HG02938 (cell line): ENCODE measurements at regions not wholly inside any gene's neighbourhood (a gene's known extent, or its start where the extent isn't known, plus 50 kb on each side); places are given as distances from the start of the nearest gene placed in this dataset.

ENCODE experiments used
- ATAC-seq: cut with Tn5 transposase; IDR thresholded peaks from one replicate; pipeline ENCODE4 v1.9.1; 2021; ENCODE audit warnings: mild to moderate bottlenecking, moderate library complexity; ENCODE audit not compliant: unreplicated experiment

DNA sequence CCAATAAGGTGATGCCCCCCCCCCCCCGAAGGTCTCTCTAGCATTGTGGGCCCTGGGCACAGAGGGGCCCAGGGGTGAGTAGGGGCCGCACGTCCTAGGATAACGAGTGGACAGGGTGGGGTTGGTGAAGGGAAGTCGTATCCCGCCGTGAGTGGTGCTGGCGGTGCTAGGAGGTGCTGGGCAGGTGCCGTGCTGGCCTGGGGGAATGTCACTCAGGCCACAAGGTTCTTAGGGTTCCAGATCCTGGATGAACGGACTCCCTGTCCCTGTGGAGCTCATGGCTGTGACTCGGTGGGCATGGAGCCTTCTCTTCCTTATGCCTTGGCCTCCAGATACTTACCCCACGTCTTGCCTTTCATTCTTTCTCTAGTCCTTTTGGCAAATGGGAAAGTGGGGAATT, 157.4 kb upstream of the SOX1 start:
- no peak for ATAC-seq

GRCh38 chr13:111909971-111910671, 156.8 kb upstream of the SOX1 start:
- no peak for ATAC-seq

DNA sequence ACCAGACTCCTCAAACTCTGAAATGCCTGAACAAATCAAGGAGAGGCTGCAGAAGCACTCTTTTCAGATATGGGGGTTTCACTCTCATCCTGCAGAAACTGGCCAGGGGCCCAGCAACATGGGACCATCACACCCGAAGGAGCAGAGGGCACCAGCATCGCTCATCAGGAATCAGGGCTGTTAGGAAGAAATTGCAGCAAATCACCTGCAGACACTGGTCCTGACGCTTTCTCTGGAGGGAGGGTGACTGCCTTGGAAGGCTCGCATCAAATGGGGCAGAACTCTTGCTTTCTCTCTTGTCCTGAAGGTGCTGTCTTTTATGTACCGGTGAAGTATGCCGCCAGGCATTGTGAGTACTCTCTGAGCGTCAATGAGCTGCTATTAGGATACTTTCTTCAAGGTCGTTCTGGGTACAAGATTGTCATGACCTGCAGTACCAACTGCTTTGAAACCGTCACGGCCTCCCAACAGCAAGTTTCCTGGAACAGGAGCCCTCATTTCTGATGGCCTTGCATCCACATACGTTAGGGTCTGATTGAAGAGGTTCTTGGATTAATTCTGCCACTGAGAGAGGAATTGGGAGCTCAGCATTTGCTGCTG, 155.7 kb upstream of the SOX1 start:
- ATAC-seq: no peak

DNA sequence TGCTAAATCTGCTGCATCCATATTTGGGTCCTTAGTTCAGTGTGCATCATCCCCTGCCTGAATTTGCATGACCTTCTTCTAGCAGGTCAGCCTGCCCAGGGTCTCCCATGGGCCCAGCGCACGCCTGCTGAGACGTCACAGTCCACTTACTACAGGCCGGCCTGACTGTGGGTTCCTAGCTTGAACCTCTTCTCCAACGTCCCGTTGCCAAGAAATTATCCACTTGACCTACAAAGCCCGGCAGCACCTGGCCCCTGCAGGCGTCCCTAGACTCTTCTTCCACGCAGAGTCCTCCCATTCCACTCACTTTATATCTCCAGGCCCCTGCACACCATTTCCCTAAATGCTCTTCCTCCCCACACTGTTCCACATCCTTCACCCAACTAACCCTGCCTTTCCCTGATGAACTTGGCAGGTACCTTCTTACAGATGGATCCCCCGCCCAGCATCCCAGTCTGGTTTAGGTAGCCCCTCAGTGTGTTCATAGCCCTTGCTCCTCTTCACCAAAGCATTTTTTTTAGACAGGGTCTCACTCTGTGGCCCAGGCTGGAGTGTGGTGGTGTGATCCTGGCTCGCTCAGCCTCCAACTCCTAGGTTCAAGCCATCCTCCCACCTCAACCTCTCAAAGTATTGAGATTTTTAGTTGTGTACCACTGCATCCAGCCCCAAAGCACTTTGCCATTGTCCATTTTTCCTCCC, 155.0 kb upstream of the SOX1 start:
- ATAC-seq: no peak

DNA sequence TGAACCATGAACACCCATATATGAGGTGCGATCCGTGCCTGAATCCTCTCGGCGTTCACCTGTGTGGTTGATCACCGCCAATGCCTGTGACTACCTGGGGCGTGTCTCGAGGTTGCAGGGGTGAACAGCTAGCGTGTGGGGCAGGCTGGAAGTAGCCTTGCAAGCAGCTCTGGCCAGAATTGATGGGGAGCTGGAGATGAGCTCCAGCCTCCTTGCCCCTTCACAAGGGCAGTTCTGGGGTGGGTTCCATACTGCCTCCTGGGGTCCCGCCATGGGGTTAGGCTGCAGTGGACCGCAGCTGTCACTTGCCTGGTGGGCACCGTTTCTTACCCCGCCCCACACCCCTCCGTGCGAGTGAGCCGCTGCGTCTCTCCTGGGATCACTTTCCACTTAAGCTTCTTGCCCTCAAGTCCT, 154.5 kb upstream of the SOX1 start:
- ATAC-seq: no peak

DNA sequence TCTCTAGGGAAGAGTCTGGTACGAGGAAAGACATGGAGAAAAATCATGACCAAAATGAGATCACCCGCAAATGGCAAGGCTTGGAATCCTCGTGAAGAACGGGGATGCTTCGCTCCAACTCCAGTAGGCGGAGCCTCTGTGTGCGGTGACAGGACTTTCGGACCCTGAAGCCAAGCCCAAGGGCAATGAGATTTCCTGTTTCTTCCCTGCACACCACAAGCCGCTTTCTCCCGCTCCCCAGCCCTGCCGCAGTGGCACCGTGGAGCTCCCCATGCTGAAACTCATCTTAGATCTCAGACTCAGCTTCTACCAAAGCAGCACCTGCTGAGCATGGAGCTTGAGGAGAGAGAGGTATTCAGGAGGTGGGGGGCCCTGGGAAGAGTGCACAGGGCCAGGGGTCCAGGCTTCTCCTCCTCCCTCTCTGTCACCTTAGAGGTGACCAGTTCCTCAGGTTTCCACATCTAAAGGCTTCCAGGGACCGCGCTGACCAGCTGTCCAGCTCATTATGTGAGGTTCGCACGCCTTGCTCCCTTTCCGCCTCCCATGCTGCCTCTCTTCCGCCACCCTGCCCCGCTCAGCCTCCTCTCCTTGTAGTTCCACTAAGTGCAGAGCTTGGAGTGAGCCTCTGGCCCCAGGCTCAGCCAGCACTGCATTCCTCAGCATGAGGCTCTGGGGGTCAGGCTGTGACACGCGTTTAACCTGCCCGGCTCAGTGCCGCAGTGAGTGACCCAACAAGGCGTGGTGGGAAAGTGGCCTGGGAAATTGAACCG, 153.8 kb upstream of the SOX1 start:
- no peak for ATAC-seq

GRCh38 chr13:111913761-111914140, 153.2 kb upstream of the SOX1 start:
- ATAC-seq: no peak

DNA sequence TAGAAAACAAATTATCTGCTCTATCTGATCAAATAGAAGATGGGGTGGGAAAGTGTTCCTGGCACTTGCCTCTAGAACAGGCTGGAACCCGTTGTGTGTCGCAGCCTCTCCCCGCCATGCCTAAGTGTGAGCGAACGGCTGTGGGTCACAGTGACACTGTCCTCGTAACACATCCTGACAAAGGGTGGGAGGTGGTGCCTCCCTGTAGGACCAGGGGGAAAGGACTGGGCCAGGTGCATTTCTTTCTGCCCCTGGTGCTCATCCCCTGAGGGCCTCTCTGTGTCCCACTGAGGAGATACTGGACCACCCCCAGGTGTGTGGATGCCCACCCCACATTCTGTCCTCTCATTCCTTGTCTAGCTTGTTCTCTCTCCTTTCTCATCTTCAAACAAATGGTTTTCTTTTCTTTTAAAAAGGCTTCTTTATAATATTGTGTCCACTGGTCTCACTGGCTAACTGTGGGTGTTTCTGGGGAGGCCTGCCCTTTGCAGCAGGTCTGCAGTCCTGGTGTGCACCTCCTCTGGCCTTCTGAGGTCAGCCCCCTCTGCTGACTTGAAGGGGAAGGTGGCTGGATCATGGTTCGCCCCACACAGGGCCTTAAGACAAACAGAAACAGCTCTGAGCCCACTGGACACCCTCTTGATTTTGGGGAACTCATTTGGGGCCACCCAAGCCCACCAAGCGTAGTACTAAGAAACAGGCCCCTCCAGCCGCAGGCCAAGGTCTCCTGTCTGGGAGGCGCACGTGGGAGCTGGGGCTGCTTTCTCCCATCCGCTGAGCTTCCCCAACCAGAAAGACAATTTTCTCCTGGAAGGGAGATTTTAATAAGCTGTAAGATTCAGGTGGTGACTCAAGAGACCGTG, 152.5 kb upstream of the SOX1 start:
- ATAC-seq: no peak

DNA sequence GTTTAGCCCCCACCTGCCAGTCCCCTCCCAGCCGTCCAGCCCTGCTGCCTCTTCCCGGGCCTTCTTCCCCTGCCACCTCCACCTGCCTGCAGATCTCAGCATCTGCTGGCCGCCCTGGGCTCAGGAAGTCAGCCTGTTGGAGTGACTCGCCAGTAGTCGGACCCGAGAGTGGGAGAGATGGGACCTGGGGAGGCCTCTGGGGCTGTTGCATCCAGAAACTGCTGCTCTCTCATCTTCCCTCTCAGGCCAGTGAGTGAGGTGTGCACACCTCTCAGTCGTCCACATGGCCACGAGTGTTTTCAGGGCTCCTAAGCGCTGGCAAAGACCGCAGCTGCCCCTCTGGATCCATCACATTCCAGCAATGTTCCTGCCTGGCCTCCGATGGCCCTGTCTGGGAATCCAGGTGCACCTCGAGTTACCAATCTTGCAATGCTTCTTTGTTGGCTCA, 151.8 kb upstream of the SOX1 start:
- ATAC-seq: no peak

DNA sequence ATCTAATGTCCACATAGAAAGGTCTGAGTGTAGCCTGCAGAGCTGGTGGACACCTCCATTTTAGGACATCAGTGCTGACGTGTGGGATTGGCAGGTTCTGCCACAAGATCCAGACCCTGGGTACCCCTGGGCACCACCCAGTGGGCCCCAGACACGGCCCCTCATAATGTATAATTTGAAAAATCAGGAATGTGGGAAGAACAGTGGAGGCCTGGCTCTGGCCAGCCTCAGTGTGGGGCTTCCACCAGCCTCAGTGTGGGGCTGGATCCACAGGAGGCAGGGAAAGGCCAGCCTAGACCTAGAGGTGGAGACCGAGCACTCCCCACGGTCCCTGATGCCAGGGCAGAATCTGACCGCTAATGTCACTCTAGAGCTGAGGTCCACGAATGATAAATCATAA, 150.7 kb upstream of the SOX1 start:
- no peak for ATAC-seq

DNA sequence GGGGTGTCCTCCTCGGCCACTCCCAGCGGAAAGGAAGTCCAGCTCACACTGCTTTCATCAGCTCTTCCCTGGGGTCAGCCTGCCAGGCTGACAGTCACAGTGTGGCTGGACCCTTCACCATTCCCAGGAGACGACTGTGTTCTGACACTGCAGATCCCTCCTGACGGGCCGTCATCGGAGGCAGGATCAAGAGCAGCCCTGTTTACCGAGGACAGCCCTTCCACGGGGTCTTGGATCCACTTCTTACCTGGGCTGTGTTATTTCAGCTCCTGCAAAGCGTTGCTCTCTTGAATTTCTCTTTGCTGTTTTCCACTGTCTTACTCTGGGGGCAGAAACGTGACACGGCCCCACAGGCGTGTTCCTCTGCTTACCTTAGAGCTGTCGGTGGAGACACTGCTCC, 149.9 kb upstream of the SOX1 start:
- no peak for ATAC-seq

DNA sequence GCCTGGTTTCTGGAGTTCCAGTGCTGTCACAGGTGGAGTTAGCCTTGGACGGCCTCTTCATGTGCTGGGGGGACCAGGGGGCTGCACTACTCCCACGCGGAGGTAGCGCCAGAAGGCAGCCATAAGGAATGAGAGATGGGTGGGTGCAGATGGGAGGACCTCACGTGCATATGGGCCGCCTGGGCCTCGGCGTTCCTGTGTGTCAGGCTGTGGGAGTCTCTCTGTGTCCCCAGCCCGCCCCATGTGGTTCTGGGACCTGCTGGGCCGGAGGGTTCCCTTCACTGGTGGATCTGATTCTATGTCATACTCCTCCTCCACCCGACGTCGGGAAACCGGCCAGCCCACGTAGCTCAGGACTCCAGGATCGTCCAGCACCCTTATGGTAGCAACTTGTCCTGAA, 149.0 kb upstream of the SOX1 start:
- ATAC-seq: no peak

GRCh38 chr13:111919286-111919685, 147.7 kb upstream of the SOX1 start:
- no peak for ATAC-seq

GRCh38 chr13:111919849-111920248, 147.1 kb upstream of the SOX1 start:
- ATAC-seq: no peak

- ATAC-seq: no peak
Measured at GRCh38 chr13:111920306-111920931, 146.5 kb upstream of the SOX1 start.

GRCh38 chr13:111920932-111921705, 145.8 kb upstream of the SOX1 start:
- no peak for ATAC-seq

DNA sequence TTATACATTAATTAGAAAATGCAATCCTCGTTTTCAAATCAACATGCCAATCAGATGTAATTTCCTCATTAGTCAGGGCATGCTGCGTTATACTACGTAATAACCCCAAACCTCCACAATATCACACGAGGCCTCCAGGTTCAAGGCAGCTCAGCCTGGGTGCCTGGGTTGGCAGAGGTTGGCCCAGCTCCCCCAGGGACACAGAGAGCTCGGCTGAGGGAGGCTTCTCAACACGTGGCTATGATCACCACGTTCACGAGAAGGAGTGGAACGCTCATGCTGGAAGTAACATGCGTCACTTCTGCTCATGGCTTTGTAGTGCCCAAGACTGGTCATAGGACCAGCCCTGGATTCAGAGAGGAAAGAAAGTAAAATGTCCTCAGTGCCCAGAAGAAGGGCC, 144.9 kb upstream of the SOX1 start:
- ATAC-seq: no peak

- no peak for ATAC-seq
Measured at GRCh38 chr13:111923439-111923838, 143.5 kb upstream of the SOX1 start.

GRCh38 chr13:111923991-111924677, 142.8 kb upstream of the SOX1 start:
- no peak for ATAC-seq
